ENCODE measurements at regions not wholly inside any gene's neighbourhood (a gene's known extent, or its start where the extent isn't known, plus 50 kb on each side); places are given as distances from the start of the nearest gene placed in this dataset.

DNA sequence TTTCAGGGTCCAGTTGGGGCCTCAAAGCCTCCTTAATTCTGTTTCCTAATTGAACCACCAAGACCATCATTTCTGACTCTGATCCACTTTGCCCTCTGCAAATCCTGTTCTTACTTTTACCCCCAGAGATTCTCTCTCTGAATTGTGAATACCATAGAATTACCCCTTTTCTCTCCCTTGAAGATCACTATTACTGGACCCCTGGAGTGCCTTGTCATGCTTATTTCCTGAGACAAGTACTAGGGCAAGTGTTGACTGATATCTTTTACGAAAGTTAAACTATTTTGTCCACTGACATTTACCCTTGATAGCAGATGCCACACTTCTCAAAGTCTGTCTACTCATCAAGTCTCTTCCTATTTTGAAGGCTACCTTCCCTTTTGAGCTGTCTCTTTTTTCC is 246.9 kb upstream of the PTGER4 start:
- H3K27me3 ChIP-seq, result no peaks in the 10 kb centered on the region
- H3K36me3 ChIP-seq, result no peaks in the 10 kb centered on the region
- no peak overlapping the region for H3K4me3 ChIP-seq
- H3K27ac ChIP-seq, result no peak overlapping the region
- TF ChIP-seq EP300 (IDR thresholded peaks at IDR 0.05), result no peak
- TF ChIP-seq POLR2A (IDR thresholded peaks at IDR 0.05), result no peak
- TF ChIP-seq POLR2AphosphoS5 (IDR thresholded peaks at IDR 0.05), result no peak
- TF ChIP-seq, protein P1, sequence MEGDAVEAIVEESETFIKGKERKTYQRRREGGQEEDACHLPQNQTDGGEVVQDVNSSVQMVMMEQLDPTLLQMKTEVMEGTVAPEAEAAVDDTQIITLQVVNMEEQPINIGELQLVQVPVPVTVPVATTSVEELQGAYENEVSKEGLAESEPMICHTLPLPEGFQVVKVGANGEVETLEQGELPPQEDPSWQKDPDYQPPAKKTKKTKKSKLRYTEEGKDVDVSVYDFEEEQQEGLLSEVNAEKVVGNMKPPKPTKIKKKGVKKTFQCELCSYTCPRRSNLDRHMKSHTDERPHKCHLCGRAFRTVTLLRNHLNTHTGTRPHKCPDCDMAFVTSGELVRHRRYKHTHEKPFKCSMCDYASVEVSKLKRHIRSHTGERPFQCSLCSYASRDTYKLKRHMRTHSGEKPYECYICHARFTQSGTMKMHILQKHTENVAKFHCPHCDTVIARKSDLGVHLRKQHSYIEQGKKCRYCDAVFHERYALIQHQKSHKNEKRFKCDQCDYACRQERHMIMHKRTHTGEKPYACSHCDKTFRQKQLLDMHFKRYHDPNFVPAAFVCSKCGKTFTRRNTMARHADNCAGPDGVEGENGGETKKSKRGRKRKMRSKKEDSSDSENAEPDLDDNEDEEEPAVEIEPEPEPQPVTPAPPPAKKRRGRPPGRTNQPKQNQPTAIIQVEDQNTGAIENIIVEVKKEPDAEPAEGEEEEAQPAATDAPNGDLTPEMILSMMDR (IDR thresholded peaks at IDR 0.05), result no peak
- H3K4me1 ChIP-seq, result peaks cover 24% of the 10 kb centered on the region
- DNase-seq (ENCODE audit: low spot score in 2 of 2), result no peak
- H3K9me3 ChIP-seq, result no peaks in the 10 kb centered on the region
- WGBS, result 89% methylated on average over 1 of the region's 1 CpG

DNA sequence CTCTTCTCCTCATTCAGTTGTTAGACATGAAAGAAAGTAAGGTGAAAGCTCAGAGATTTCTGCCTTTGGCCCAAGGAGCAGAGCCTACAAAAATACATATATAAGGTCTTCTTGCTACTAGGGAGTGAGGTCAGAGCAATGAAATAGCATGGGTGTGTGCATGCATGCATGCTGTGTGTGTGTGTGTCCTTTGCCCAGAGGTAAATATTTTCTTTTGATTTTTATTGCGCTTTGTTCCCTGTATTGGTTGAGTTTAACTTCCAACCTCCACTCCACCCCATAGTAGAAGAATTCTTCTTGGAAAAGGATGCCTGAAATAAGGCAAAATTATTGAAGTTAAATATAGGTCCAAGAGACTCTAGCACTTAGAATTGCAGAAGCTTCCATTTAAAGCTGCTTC is 248.0 kb upstream of the PTGER4 start:
- TF ChIP-seq POLR2A (IDR thresholded peaks at IDR 0.05) (no peak), POLR2AphosphoS5 (IDR thresholded peaks at IDR 0.05) (no peak), EP300 (IDR thresholded peaks at IDR 0.05) (no peak)
- TF ChIP-seq, protein P1 (IDR thresholded peaks at IDR 0.05), result no peak
- peaks cover 24% of the 10 kb centered on the region for H3K4me1 ChIP-seq
- 68% methylated on average over 1 of the region's 1 CpG for WGBS
- H3K4me3 ChIP-seq, result no peak overlapping the region
- DNase-seq (ENCODE audit: low spot score in 2 of 2), result no peak
- H3K27me3 ChIP-seq, result no peaks in the 10 kb centered on the region
- H3K27ac ChIP-seq, result no peak overlapping the region
- H3K9me3 ChIP-seq, result no peaks in the 10 kb centered on the region
- H3K36me3 ChIP-seq, result no peaks in the 10 kb centered on the region

DNA sequence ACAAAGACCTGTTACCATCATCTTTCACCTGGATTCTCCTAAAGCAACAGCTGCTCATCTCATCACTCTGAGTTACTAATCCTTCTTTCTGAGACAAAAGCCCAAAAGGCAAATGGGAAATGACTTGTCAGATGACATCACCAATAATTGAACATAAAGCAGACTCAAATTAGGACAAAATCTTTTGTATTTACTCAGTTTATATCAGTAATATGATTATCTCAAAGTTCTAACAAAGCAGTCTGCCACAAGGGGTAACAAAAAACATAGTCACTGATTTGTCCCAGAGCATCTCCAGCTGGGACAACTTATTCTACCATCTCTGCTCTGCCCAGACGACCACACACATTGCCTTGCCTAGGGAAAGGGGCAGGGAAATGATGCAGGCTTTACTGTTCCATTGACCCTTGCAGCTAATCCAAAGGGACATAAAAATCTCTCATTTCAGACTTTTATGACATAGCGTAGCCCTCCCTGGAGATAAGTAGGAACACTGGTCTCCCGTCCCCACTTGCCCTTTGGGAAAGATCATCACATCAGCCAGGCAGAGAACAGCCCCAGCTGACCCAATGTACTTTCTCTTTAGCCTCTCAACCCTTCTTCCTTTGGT is 249.5 kb upstream of the PTGER4 start:
- Histone ChIP-seq H3K27ac (no peak overlapping the region), H3K4me3 (no peak overlapping the region), H3K27me3 (no peaks in the 10 kb centered on the region), H3K4me1 (peaks cover 24% of the 10 kb centered on the region), H3K36me3 (no peaks in the 10 kb centered on the region), H3K9me3 (no peaks in the 10 kb centered on the region)
- 73% methylated on average over 3 of the region's 3 CpGs for WGBS
- DNase-seq (ENCODE audit: low spot score in 2 of 2), result no peak
- no peak for TF ChIP-seq POLR2A (IDR thresholded peaks at IDR 0.05)
- TF ChIP-seq EP300 (IDR thresholded peaks at IDR 0.05), result no peak
- TF ChIP-seq POLR2AphosphoS5 (IDR thresholded peaks at IDR 0.05), result no peak
- TF ChIP-seq, protein P1 (IDR thresholded peaks at IDR 0.05), result no peak

DNA sequence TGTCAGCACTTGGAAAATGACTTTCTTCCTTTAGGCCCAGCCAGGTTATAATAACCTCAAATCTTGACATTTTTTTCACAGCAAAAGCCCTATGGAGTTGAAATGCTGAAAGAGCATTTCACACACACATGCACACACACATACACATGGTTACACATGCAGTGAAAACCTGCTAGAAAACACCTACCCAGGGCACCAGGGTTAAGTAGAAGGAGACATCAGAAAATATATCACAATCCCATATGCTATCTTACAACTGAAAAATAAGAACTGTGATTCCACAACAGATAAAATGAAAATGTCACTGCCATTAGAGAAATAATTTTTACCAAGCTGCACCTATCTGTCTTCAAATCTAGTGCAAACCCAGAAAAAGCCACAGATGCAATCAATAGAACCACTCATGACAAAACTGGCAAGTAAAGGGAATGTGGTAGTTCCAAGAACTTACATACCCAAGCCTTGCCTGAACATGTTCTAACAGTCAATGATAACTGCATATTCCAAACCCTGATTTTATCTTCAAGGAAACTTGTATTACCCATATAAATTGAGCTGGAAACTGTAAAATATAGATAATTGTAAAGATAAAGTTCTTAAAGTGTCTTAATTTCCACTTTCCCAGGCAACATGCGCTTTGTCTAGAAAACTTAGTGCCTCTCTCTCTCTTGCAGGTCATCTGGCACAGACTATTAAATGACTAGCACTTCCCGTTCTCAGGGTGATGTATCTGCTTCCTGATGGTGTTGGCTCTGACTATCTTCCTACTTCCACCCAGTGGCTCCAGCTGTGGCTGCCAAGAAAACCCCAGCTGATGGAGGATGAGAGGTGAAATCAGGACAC is 250.2 kb upstream of the PTGER4 start:
- Histone ChIP-seq H3K27ac (no peak overlapping the region), H3K27me3 (no peaks in the 10 kb centered on the region), H3K9me3 (no peaks in the 10 kb centered on the region), H3K4me1 (peaks cover 24% of the 10 kb centered on the region), H3K36me3 (no peaks in the 10 kb centered on the region), H3K4me3 (no peak overlapping the region)
- DNase-seq (ENCODE audit: low spot score in 2 of 2), result no peak
- no peak for TF ChIP-seq POLR2AphosphoS5 (IDR thresholded peaks at IDR 0.05)
- TF ChIP-seq POLR2A (IDR thresholded peaks at IDR 0.05), result no peak
- no peak for TF ChIP-seq EP300 (IDR thresholded peaks at IDR 0.05)
- TF ChIP-seq, protein P1 (IDR thresholded peaks at IDR 0.05), result no peak
- WGBS, result 26% methylated on average over 2 of the region's 2 CpGs

DNA sequence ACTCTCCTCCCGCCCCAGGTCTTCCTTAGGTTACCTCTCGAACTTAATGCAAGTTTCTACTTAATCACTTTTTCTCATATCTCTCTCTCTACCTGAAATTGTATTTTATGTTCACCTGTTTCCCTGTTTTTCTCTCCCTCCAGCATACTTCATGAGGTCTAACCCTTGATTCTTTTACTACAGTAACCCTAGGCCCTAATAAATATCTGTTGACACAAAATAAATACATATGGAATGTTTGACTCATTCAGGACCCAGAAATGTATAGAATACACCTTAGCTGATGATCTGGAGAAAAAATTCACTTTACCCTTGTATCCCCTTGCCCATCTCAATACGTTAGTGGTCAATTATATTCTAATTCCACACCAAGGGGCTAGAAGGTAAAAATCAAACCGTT is 250.9 kb upstream of the PTGER4 start:
- no peaks in the 10 kb centered on the region for H3K9me3 ChIP-seq
- H3K27me3 ChIP-seq, result no peaks in the 10 kb centered on the region
- no peak overlapping the region for H3K4me3 ChIP-seq
- peaks cover 24% of the 10 kb centered on the region for H3K4me1 ChIP-seq
- H3K27ac ChIP-seq, result no peak overlapping the region
- H3K36me3 ChIP-seq, result no peaks in the 10 kb centered on the region
- no peak for DNase-seq (ENCODE audit: low spot score in 2 of 2)
- WGBS, result 91% methylated on average over 4 of the region's 4 CpGs
- TF ChIP-seq, protein P1 (IDR thresholded peaks at IDR 0.05), result no peak
- TF ChIP-seq POLR2AphosphoS5 (IDR thresholded peaks at IDR 0.05), result no peak
- no peak for TF ChIP-seq EP300 (IDR thresholded peaks at IDR 0.05)
- no peak for TF ChIP-seq POLR2A (IDR thresholded peaks at IDR 0.05)
